H1 (cell line): ENCODE measurements at regions not wholly inside any gene's neighbourhood (a gene's known extent, or its start where the extent isn't known, plus 50 kb on each side); places are given as distances from the start of the nearest gene placed in this dataset.

Source experiments
- MAX ChIP-seq: IDR thresholded peaks from 2 replicates; pipeline ENCODE4 v1.6.1; 2012; ENCODE audit warnings: inconsistent platforms
- NANOG ChIP-seq: IDR thresholded peaks from 2 replicates; pipeline ENCODE4 v1.6.1; 2011; ENCODE audit warnings: low read length, low read depth, mild to moderate bottlenecking, inconsistent platforms; ENCODE audit not compliant: insufficient read depth, poor library complexity, severe bottlenecking
- POLR2A ChIP-seq, 2 experiments: IDR thresholded peaks; 1 replicate in 1 of 2; 2 replicates in 1 of 2; pipeline ENCODE4 v1.6.1; 2011; ENCODE audit warnings: low read depth in 2 of 2, low read length in 2 of 2, mild to moderate bottlenecking in 2 of 2; ENCODE audit errors: control extremely low read depth in 1 of 2

DNA sequence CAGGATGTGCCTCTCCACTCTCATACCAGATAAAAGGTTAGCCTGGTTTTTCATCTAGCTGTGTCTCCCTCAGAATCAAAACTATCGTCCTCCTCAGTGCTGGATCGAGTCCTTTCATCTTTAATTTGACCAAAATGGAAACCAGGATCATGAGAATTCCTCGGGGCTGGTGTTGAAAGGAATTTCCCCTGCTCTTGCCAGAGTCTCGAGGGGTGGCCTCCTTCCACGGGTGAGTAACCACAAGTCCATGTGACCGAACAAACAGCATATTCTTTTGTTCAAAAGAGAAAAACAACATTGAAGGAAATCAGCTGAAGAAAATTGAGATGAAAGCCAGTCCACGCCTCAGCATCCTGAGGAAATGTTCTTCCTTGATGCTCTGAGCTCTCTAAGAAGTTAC is 165.9 kb upstream of the CDYL start (continued):
- TF ChIP-seq NANOG (no peak), MAX (no peak), POLR2A (IDR thresholded peaks at IDR 0.05; ENCODE audit: control extremely low read depth in 1 of 2, low read depth in 2 of 2, low read length in 2 of 2) (no peak)
- TF ChIP-seq, all 59 proteins: peak for 0
